ENCODE measurements at regions not wholly inside any gene's neighbourhood (a gene's known extent, or its start where the extent isn't known, plus 50 kb on each side); places are given as distances from the start of the nearest gene placed in this dataset.

DNA sequence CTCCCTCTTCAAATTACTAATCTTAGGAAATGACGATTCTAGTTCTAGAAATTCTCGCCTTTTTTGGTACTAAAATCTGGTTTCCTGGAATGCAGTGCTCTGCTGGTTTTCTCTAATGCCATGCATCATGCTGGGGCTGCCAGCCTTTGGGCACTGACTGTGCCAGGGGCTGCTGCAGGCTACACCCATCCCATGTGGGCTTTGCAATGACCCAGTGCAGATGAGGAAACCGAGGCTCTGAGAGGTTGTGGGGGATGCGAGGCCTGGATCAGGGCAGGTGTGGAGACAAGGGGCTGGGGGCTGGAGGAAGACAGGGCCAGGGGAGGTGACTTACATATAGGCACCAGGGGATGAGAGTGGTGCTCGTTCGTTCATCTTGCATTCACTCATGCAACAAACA, 95.3 kb downstream of the HMX1 start:
- no peak overlapping the region for H3K4me3 ChIP-seq (replicated peaks in 1 of 2; ENCODE audit: low read depth in 2 of 2, low read length in 2 of 2)
- DNase-seq (ENCODE audit: low read depth in 2 of 2) = no peak
- TF ChIP-seq, protein P1, sequence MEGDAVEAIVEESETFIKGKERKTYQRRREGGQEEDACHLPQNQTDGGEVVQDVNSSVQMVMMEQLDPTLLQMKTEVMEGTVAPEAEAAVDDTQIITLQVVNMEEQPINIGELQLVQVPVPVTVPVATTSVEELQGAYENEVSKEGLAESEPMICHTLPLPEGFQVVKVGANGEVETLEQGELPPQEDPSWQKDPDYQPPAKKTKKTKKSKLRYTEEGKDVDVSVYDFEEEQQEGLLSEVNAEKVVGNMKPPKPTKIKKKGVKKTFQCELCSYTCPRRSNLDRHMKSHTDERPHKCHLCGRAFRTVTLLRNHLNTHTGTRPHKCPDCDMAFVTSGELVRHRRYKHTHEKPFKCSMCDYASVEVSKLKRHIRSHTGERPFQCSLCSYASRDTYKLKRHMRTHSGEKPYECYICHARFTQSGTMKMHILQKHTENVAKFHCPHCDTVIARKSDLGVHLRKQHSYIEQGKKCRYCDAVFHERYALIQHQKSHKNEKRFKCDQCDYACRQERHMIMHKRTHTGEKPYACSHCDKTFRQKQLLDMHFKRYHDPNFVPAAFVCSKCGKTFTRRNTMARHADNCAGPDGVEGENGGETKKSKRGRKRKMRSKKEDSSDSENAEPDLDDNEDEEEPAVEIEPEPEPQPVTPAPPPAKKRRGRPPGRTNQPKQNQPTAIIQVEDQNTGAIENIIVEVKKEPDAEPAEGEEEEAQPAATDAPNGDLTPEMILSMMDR (IDR thresholded peaks at IDR 0.05; ENCODE audit: low read depth, low read length) = no peak

DNA sequence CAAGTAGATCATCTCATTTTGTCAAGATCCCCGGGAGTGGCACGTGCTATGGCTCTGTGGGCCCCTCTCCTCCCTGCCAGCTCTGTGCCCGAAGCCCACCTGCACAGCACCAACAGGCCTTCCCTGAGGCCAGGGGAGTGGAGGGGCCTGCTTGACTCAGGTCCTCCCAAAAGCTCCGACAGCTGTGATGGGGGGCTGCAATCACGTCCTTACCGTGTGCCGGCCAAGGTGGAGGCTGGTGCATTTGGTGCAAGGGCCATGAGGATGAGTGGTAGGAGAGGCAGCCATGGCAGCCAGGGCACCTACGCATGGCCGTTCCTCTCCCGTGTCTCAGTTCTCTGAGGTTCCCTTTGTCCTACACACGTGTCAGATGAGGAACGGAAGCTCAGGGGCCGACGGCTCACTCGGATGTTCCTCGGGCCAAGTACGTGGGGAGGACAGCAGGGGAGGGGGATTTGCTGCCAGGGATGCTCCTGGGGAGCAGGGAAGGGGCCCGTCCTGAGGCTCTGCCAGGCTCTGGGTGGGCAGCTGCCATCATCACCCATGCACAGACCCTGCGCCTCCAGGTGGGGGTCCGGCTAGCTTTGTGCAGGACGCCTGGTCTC, 95.8 kb downstream of the HMX1 start:
- H3K4me3 ChIP-seq (replicated peaks in 1 of 2; ENCODE audit: low read depth in 2 of 2, low read length in 2 of 2) = no peak overlapping the region
- TF ChIP-seq, protein P1 (IDR thresholded peaks at IDR 0.05; ENCODE audit: low read depth, low read length) = no peak
- DNase-seq (ENCODE audit: low read depth in 2 of 2) = no peak

DNA sequence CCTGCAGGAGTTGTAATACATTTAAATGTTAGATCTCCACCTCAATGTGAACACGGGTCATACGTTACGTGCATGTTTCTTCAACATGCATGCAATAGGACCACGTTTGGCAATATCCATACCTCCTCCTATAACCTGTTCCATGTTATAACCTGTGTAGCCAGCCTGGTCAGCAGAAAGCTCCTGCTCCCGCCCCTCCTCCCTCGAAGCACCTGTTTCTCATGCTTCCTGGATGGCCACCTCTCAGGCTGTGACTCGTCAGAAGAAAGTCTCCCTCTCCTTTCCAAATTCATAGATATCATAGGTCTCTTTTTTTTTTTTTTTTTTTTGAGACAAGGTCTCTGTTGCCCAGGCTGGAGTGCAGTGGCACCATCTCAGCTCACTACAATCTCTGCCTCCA, 96.5 kb downstream of the HMX1 start:
- H3K4me3 ChIP-seq (replicated peaks in 1 of 2; ENCODE audit: low read depth in 2 of 2, low read length in 2 of 2) = no peak overlapping the region
- TF ChIP-seq, protein P1 (IDR thresholded peaks at IDR 0.05; ENCODE audit: low read depth, low read length) = no peak
- DNase-seq (ENCODE audit: low read depth in 2 of 2) = no peak

DNA sequence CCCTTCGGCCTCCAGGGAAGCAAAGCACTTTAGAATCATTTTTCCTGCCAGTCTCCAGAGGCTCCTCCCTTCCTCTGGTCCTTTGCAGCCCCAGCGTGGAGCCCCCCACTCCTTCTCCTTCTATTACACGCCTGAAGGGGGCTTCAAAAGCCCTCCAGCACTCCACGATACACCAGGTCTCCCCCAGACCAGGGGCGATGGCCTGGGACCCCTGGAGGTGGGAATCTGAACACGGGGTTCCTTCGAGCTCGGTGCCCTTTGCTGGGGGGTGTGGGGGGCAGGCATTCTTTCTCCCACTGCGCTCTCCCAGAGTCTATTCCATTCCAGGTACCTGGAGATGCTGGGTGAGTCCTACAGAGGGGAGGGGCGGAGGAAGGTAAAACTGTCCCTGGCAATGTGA, 97.6 kb downstream of the HMX1 start:
- no peak for DNase-seq (ENCODE audit: low read depth in 2 of 2)
- TF ChIP-seq, protein P1 (IDR thresholded peaks at IDR 0.05; ENCODE audit: low read depth, low read length) = no peak
- H3K4me3 ChIP-seq (replicated peaks in 1 of 2; ENCODE audit: low read depth in 2 of 2, low read length in 2 of 2) = no peak overlapping the region

DNA sequence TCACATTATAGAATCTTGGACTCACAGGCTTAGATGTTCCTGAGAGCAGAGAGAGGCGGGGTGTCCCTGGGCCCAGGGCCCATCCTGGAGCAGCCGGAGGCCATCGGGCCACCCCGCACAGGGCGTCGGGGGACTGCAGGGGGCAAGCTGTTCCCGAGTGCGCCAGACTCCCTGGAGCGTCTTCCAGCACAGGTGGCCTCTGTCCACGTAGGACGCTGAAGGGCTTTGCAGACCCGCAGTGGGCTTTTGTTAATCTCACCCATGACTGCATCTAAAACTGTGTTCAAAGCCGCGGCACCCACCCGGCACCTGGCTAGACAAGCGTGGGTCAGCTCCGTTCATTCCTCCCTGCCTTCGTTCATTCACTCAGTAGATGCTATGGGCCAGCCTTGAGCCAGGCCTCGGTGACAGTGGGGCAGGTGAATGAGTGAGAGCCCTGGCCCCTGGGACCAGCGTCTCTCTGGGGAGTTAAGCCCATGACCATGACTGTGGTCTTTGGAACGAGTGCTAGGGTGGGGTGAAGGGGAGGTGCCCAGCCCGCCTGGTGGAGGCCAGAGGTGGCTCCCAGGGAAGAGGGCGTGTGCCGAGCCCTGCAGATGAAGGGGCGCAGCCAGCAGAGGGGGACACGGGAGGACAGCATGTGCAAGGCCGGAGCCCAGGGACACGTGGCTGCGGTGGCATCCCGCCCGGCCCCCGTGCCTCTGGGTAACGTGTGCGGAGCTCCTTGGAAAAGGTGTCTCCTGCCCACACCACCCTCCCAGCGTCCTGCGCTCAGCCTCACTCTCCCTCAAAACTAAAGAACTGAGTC, 98.3 kb downstream of the HMX1 start:
- H3K4me3 ChIP-seq (replicated peaks in 1 of 2; ENCODE audit: low read depth in 2 of 2, low read length in 2 of 2) = no peak overlapping the region
- TF ChIP-seq, protein P1 (IDR thresholded peaks at IDR 0.05; ENCODE audit: low read depth, low read length) = no peak
- no peak for DNase-seq (ENCODE audit: low read depth in 2 of 2)

DNA sequence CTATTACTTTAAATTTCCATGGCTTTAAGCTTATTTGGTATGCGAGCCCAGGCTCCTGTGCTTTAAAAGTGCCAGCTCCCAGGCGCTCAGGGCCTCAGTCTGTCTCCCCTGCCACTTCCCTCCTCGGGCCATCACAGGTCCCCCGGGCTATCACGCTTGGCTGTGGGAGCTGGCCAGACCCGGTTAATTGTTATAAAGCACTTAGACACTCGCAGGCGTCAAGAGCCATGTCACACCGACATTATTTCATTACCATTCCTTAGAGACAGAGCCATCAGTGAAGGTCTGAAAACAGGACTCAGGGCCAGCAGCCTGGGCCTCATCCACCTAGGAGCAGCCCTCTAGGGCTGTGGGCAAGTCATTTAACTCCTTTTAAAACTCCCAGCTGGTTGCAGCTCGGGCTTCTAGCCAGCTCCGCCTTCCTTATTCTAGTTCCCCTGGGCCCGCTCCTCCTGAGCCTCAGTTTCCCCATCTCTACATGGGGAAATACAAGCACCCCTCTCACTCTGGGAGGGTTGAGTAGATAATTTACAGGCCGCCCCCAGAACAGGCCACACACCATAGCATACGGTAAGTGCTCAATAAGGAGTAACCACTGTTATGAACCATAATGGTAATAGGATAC, 99.0 kb downstream of the HMX1 start:
- TF ChIP-seq, protein P1 (IDR thresholded peaks at IDR 0.05; ENCODE audit: low read depth, low read length) = no peak
- H3K4me3 ChIP-seq (replicated peaks in 1 of 2; ENCODE audit: low read depth in 2 of 2, low read length in 2 of 2) = no peak overlapping the region
- no peak for DNase-seq (ENCODE audit: low read depth in 2 of 2)

Data from cardiac fibroblast (primary cell).